ENCODE measurements at regions not wholly inside any gene's neighbourhood (a gene's known extent, or its start where the extent isn't known, plus 50 kb on each side); places are given as distances from the start of the nearest gene placed in this dataset.

- no peak for DNase-seq (ENCODE audit: low read depth in 2 of 3, low spot score in 2 of 3)
Observed at GRCh38 chr6:137357263-137357947, 136.8 kb downstream of the OLIG3 start.

DNA sequence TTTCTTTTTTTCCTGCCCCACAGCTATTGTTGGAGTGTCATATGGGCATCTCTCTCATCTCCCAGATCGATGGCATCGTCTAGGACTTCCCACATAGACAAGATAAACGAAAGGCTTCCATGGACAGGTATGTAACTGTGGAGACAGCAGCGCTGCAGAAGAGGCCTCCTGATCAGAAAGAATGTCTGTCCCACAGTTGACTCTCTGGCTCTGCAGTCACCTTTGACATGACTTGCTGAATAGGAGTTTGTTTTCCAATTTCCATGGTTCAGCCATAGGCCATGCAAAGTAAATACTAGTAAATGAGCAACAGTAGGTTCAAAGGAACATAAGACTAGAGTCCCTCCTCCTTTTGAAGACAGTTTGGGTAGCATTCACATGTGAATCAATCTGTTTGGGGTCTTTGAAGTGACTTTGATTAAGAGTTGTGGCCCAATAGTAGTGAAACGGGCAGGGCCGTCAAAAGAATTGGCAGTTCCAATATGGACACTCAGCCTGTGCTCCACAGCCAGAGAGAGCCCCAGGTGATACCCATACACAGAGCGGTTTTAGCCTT is 134.7 kb upstream of the IFNGR1 start:
- no peak for DNase-seq (ENCODE audit: low read depth in 2 of 3, low spot score in 2 of 3)

DNA sequence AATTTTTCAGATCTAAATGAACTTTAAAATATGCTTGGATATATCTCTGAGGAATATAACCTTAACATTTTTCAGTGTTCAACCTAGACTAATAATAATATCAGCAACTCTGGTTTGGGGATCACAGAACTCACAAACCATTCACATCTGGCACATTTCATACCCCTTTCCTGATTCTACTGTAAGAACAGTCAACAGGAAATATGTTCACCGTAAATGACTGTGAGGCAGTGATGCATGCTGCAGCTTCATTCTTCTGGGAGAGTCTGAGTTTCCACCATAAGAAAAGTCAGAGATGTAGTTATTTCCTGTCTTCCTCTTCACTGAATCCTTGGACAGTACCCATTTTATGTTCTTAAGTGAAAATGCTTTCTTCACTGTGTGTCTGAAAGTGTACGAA is 134.2 kb upstream of the IFNGR1 start:
- DNase-seq (ENCODE audit: low read depth in 2 of 3, low spot score in 2 of 3) = no peak

DNA sequence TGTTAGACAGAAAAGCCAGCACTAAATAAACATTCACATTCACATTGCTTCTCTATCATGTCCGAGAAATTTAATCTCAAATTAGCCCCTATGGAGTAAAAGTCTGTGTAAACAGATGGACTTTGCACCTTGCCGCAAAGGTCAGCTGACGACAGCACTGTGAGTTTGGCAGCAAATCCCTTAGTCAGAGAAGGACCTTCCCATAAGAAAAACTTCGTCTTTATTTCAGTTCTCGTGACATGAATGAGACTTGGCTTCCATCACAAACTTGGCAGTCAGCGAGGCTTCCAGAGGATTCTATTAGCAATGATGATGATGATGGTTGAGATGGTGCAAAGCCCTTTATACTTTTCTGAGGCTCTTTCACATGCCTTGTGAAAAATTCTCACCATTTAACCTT is 133.7 kb upstream of the IFNGR1 start:
- no peak for DNase-seq (ENCODE audit: low read depth in 2 of 3, low spot score in 2 of 3)

DNA sequence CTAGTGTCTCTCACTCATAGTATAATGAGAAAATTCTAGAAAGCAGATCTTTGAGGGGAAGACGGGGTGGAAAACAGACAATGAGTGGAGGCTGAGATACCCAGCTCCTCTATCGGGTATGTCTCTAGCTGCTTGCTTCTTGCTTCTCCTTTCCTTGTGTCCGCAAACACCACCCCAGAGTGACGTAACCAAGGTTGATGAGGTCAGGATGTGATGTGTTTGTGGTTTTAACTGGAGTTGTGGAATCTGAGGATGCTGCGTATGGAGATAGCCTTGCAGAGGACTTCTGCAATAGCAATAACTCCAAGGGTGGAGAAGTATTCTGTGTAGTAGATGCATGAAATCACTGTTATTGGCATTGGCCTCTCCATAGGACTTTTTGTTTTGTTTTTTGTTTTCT is 132.7 kb upstream of the IFNGR1 start:
- DNase-seq (ENCODE audit: low read depth in 2 of 3, low spot score in 2 of 3) = no peak

GRCh38 chr6:137350857-137351256 is 131.7 kb upstream of the IFNGR1 start:
- no peak for DNase-seq (ENCODE audit: low read depth in 2 of 3, low spot score in 2 of 3)

DNA sequence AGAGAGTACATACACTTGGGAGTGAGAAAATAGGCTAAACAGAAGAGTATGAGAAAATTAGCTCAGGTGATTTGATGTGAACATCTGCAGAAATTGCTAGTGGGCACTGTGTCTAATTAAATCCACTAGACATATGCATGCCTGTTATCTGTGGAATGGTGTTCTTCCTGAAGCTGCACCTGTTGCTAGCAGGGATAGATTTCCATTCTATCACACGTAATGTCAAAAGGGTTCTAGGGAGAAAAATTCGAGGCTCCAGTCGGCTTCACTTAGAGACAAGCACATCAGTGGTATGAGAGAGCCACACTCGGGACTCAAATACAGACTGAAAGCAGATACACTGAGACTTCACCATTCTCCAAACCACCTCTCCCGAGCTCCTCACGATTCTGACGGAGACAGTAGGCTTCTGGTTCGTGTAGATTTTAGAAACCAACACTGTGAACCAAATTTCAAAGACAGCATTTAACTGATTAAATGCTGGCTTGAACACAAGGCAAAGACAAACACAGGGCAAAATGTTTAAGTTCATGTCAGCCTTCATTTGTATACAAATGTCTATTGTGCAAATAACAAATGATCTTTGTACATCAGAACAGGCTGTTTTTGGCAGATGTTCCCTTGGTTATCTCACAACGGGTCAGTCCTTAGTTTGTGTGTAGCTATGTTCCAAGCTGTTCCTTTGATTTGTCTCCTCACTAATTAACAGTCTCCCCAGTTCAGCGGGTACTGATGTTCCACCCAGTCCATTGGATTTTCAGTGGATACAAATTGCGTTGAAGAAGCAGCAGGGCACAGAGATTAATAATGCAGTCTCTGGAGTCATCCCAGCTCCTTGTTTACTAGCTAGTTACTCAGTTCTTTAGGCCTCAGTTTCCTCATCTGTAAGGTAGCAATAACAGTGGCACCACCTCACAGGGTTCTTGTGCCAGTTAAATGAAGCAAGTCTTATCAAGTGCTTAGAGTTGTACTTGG is 131.0 kb upstream of the IFNGR1 start:
- no peak for DNase-seq (ENCODE audit: low read depth in 2 of 3, low spot score in 2 of 3)

DNA sequence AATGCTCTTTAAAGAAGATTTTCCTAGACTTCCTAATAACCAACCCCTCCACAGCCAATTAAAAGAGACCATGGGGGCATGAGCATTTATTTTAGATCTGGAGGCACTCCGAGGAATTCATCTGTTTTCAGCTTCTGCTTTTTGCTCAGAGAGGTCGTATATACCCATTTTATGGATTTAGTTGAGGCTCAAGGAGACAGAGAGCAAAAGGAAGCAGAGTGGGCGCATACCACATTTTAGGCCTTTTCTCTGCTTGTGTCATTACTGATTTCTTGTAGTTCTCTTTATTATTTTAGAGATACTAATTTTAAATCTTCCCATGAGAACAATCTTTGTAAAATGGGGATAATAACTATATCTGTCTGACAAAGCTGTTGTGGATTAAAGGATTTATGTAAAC is 129.6 kb upstream of the IFNGR1 start:
- no peak for DNase-seq (ENCODE audit: low read depth in 2 of 3, low spot score in 2 of 3)

DNA sequence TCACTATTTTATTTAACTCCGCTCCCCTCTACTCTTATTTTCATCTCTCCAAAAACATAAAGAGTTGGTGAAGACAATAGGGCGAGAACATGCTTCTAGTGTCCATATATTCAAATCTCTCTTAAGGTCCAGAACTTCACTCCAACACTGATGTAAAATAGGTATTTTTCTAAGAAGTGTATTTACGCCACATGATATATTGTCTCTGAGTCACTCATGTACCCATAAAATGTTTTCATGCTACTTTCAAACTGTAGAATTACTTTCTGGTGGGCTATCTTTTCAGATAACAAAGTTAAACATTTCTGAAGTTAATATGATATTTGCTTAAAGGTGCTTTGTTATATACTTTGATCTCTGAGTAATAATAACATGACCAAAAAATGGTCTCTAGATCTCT is 124.1 kb upstream of the IFNGR1 start:
- no peak for DNase-seq (ENCODE audit: low read depth in 2 of 3, low spot score in 2 of 3)

- DNase-seq (ENCODE audit: low read depth in 2 of 3, low spot score in 2 of 3) = no peak
Observed at GRCh38 chr6:137342607-137343190, 123.5 kb upstream of the IFNGR1 start.

DNA sequence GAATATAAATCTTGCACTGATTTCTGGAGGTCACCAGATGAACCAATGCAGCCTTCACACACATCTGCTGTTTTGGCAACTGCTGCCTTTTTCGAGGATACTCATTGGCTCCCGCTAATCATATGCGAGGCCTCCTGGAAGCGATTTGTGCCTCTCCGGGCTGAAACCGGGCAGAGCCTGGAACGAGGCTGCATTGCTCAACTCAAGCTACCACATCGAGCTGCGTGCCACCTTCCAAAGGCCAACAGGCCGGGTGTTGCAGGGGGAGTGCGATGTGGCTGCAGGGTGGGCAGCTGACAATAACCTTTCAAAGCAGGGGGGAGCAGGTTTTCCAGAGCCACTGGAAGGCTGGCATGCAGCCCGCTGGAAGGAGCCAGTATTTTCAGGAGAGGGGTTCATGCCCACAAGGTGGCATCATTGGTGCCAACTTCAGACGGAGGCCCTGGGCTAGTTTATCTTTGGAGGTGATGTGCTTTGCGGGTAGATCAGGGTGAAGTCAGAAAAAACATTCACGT is 122.6 kb upstream of the IFNGR1 start:
- no peak for DNase-seq (ENCODE audit: low read depth in 2 of 3, low spot score in 2 of 3)

DNA sequence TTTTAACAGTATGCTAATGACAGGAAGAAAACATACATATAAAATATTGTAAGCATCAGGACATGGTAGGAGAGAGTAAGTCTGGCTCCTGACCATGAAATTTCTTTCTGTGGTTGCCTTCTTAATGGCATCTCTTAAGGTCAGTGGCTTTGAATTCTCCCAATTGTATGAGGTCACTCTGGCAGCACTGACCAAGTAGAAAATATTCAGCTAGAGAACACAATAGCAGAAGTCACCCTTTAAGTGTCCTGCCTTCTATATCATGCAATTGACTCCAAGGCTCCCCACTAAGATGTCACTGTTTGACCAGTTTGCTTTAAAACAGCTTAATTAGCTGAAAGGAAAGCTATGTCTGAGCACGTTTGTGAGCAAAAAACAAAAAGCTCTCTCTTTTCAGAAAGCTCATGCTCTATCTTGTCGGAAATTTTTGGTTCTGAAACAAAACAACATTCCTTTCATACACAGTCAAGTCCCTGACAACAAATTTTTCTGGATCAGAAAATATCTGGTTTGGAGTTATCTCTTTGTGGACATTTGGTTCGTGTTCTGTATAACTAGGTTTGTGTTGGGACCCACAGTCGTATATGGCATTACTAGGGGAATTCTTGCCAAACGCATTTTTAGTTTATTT is 120.9 kb upstream of the IFNGR1 start:
- DNase-seq (ENCODE audit: low read depth in 2 of 3, low spot score in 2 of 3) = no peak

GRCh38 chr6:137334884-137335283 is 115.7 kb upstream of the IFNGR1 start:
- DNase-seq (ENCODE audit: low read depth in 2 of 3, low spot score in 2 of 3) = no peak

GRCh38 chr6:137334094-137334493 is 114.9 kb upstream of the IFNGR1 start:
- DNase-seq (ENCODE audit: low read depth in 2 of 3, low spot score in 2 of 3) = no peak

DNA sequence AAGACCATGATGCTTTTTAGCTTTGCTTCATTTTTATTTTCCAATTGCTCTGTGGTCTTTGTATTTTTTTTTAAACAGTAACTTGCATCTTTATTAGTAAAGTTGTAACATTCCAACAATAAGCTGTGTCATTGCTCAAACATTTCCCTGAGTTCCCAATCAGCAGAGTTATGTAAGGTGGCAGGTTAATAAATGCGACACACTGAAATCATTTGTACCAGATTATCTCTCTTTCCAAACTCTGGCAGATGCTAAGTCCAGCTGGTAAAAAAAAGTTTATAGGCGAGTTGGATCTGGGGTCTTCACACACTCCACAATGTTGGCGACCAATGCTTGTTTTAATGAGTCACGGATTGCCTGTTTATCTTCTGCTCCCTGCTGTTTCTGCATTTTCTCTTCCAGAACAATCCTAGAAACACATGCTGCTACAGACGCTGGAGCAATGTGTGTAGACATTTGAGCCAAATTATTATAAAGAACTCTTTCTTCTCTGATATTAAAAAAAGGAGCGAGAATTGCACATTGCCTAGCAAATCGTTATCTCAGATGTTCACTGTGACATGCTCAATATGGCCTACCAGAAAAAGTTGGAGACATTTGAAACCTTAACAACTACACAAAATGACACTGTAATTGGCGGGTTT is 113.6 kb upstream of the IFNGR1 start:
- DNase-seq (ENCODE audit: low read depth in 2 of 3, low spot score in 2 of 3) = no peak

- DNase-seq (ENCODE audit: low read depth in 2 of 3, low spot score in 2 of 3) = no peak
Observed at GRCh38 chr6:137323860-137324259, 104.7 kb upstream of the IFNGR1 start.

- no peak for DNase-seq (ENCODE audit: low read depth in 2 of 3, low spot score in 2 of 3)
Observed at GRCh38 chr6:137320271-137320670, 101.1 kb upstream of the IFNGR1 start.

DNA sequence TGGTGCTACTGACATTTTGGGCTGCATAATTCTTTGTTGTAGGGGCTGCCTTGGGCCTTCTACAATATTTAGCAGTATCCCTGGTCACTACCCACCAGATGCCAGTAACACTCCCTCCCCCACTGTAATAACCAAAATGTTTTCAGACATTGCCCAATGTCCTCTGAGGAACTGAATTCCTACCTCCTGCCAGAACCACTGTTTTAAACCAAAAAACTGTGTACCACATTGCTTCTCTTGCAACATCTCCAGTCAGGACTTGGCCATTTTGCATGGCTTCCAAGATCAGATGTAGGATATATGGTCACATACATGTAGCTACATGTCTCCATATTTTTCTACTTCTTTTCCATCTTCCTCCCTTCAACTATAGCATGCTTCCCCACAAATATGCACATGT is 97.4 kb upstream of the IFNGR1 start:
- no peak for DNase-seq (ENCODE audit: low read depth in 2 of 3, low spot score in 2 of 3)

DNA sequence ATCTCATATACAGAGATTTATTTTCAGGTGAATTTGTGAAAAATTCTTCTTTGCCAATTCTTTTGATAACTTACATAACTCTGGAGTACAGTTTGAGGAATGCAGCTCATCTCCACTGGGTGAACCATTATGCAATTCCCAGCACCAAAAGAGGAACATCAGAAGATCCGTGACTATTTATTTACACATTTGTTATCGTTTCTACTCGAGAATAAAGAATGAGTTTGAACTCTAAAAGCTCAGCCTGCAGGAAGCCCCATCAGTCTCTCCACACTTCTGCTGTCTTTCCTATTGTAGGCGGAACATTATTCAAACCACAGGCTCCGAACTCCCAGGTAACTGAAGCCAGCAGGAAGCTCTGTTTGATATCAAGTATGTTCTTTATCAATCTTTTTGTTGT is 95.9 kb upstream of the IFNGR1 start:
- DNase-seq (ENCODE audit: low read depth in 2 of 3, low spot score in 2 of 3) = no peak

Measured in activated CD8-positive, alpha-beta memory T cell treated with anti-CD3 and anti-CD28 coated beads for 48 hours (primary cell).